ENCODE measurements at regions not wholly inside any gene's neighbourhood (a gene's known extent, or its start where the extent isn't known, plus 50 kb on each side); places are given as distances from the start of the nearest gene placed in this dataset.
A peak's percentile ranks its signal among the peaks of the same experiment; 100 is the strongest.

GRCh38 chr3:106006001-106006400, 137.2 kb upstream of the CBLB start:
- peak in 1 of 2 donors; percentile 25 for DNase-seq (ENCODE audit: low spot score in 2 of 2)
- no peak overlapping the region for H3K4me3 ChIP-seq (ENCODE audit: low read depth, poor library complexity, severe bottlenecking)
- intact Hi-C loops (cut with DNase I; ENCODE audit: low total_unique reads): no loop called here
- 45 to 70% methylated on average over 5 of the region's 5 CpGs for WGBS, 2 donors
- no peak for TF ChIP-seq POLR2A (IDR thresholded peaks at IDR 0.05)
- no peak for TF ChIP-seq CTCF (IDR thresholded peaks at IDR 0.05)

- DNase-seq (ENCODE audit: low spot score in 2 of 2): no peak
- WGBS, 2 donors: 69% methylated on average over 2 of the region's 2 CpGs
- TF ChIP-seq CTCF (IDR thresholded peaks at IDR 0.05): no peak
- no peak for TF ChIP-seq POLR2A (IDR thresholded peaks at IDR 0.05)
- intact Hi-C loops (cut with DNase I; ENCODE audit: low total_unique reads): no loop called here
- no peak overlapping the region for H3K4me3 ChIP-seq (ENCODE audit: low read depth, poor library complexity, severe bottlenecking)
Observed at GRCh38 chr3:106006571-106006970, 137.8 kb upstream of the CBLB start.

- no peak for DNase-seq (ENCODE audit: low spot score in 2 of 2)
- intact Hi-C loops (cut with DNase I; ENCODE audit: low total_unique reads): no loop called here
- TF ChIP-seq POLR2A (IDR thresholded peaks at IDR 0.05) (no peak), CTCF (IDR thresholded peaks at IDR 0.05) (no peak)
- WGBS, 2 donors: 94 to 98% methylated on average over 3 of the region's 3 CpGs
- no peak overlapping the region for H3K4me3 ChIP-seq (ENCODE audit: low read depth, poor library complexity, severe bottlenecking)
Observed at GRCh38 chr3:106007512-106007911, 138.7 kb upstream of the CBLB start.

- DNase-seq (ENCODE audit: low spot score in 2 of 2): no peak
- WGBS, 2 donors: 83 to 87% methylated on average over 1 of the region's 1 CpG
- no peak overlapping the region for H3K4me3 ChIP-seq (ENCODE audit: low read depth, poor library complexity, severe bottlenecking)
- TF ChIP-seq CTCF (IDR thresholded peaks at IDR 0.05) (no peak), POLR2A (IDR thresholded peaks at IDR 0.05) (no peak)
- intact Hi-C loops (cut with DNase I; ENCODE audit: low total_unique reads): no loop called here
Observed at GRCh38 chr3:106008766-106009165, 140.0 kb upstream of the CBLB start.

GRCh38 chr3:106010829-106011228, 142.0 kb upstream of the CBLB start:
- WGBS, 2 donors: 81 to 84% methylated on average over 3 of the region's 3 CpGs
- no peak overlapping the region for H3K4me3 ChIP-seq (ENCODE audit: low read depth, poor library complexity, severe bottlenecking)
- TF ChIP-seq POLR2A (IDR thresholded peaks at IDR 0.05): no peak
- no peak for TF ChIP-seq CTCF (IDR thresholded peaks at IDR 0.05)
- intact Hi-C loops (cut with DNase I; ENCODE audit: low total_unique reads): no loop called here
- DNase-seq (ENCODE audit: low spot score in 2 of 2): no peak

GRCh38 chr3:106013971-106014370, 145.2 kb upstream of the CBLB start:
- intact Hi-C loops (cut with DNase I; ENCODE audit: low total_unique reads): no loop called here
- 79% methylated on average over 2 of the region's 2 CpGs for WGBS, 2 donors
- TF ChIP-seq POLR2A (IDR thresholded peaks at IDR 0.05): no peak
- H3K4me3 ChIP-seq (ENCODE audit: low read depth, poor library complexity, severe bottlenecking): no peak overlapping the region
- peak in 1 of 2 donors; percentile 21 for DNase-seq (ENCODE audit: low spot score in 2 of 2)
